Ascending aorta (tissue), 2 donors: ENCODE measurements at regions not wholly inside any gene's neighbourhood (a gene's known extent, or its start where the extent isn't known, plus 50 kb on each side); places are given as distances from the start of the nearest gene placed in this dataset.

Source experiments
- DNase-seq, 2 donors: peaks; one replicate each; pipeline ENCODE4 v3.0.0-alpha.2; 2019; ENCODE audit warnings: low spot score in 2 of 2
- H3K27ac ChIP-seq, 2 donors: fragments of 200-600 bp; sonication (generic); one replicate each; pipeline ENCODE4 v1.5.1; 2016 to 2017; ENCODE audit warnings: mild to moderate bottlenecking in 1 of 2
- H3K27me3 ChIP-seq: fragments of 200-600 bp; sonication (generic); one replicate; pipeline ENCODE4 v1.5.1; 2017
- H3K36me3 ChIP-seq, 2 donors: fragments of 200-600 bp; sonication (generic); one replicate each; pipeline ENCODE4 v1.5.1; 2016
- H3K4me1 ChIP-seq, 2 donors: fragments of 200-600 bp; sonication (generic); one replicate each; pipeline ENCODE4 v1.5.1; 2016 to 2017; ENCODE audit warnings: mild to moderate bottlenecking in 1 of 2
- H3K4me3 ChIP-seq, 2 donors: fragments of 200-600 bp; sonication (generic); one replicate each; pipeline ENCODE4 v1.5.1; 2016 to 2017; ENCODE audit warnings: mild to moderate bottlenecking in 1 of 2
- H3K9me3 ChIP-seq, 2 donors: fragments of 200-600 bp; sonication (generic); one replicate each; pipeline ENCODE4 v1.5.1; 2016
- CTCF ChIP-seq, 3 experiments: fragments of 200-600 bp in 2 of 3; fragments of 450-650 bp in 1 of 3; sonication (generic) in 2 of 3; IDR thresholded peaks; one replicate each; pipeline ENCODE4 v1.5.1; 2016 to 2019; ENCODE audit warnings: antibody characterized with exemption in 3 of 3, mild to moderate bottlenecking in 1 of 3, moderate library complexity in 1 of 3
- intact Hi-C: fragments of 100-400 bp; cut with DNase I; formaldehyde crosslinking; loops from one replicate; pipeline ENCODE4 v1.15.1; 2023

- no peak for DNase-seq
- H3K27me3 ChIP-seq: no peaks in the 10 kb centered on the region
- H3K36me3 ChIP-seq: no peaks in the 10 kb centered on the region
- TF ChIP-seq CTCF (IDR thresholded peaks at IDR 0.05): no peak
- no peak overlapping the region for H3K4me3 ChIP-seq
- no peaks in the 10 kb centered on the region for H3K9me3 ChIP-seq
- intact Hi-C loops: no loop called here
- H3K4me1 ChIP-seq: no peaks in the 10 kb centered on the region
- no peak overlapping the region for H3K27ac ChIP-seq
Measured at GRCh38 chr13:95368998-95369397, 67.7 kb upstream of the ABCC4 start.

- no peak for DNase-seq
- TF ChIP-seq CTCF (IDR thresholded peaks at IDR 0.05): no peak
- Histone ChIP-seq H3K27ac (no peak overlapping the region), H3K27me3 (no peaks in the 10 kb centered on the region), H3K4me1 (peaks cover 0 to 3% of the 10 kb centered on the region in 2 donors), H3K4me3 (no peak overlapping the region), H3K36me3 (no peaks in the 10 kb centered on the region), H3K9me3 (no peaks in the 10 kb centered on the region)
- intact Hi-C loops: no loop called here
Measured at GRCh38 chr13:95375706-95376105, 74.5 kb upstream of the ABCC4 start.

GRCh38 chr13:95378603-95379002 is 77.4 kb upstream of the ABCC4 start:
- intact Hi-C loops: no loop called here
- no peaks in the 10 kb centered on the region for H3K9me3 ChIP-seq
- peaks cover 0 to 3% of the 10 kb centered on the region in 2 donors for H3K4me1 ChIP-seq
- no peak overlapping the region for H3K27ac ChIP-seq
- no peak for TF ChIP-seq CTCF (IDR thresholded peaks at IDR 0.05)
- no peak for DNase-seq
- no peak overlapping the region for H3K4me3 ChIP-seq
- no peaks in the 10 kb centered on the region for H3K36me3 ChIP-seq
- no peaks in the 10 kb centered on the region for H3K27me3 ChIP-seq

GRCh38 chr13:95380468-95381211 is 79.4 kb upstream of the ABCC4 start:
- intact Hi-C loops: loop anchor here (1.0 kb wide), 1 partner anchor 191 kb away; no protein-coding TSS in a partner anchor
- TF ChIP-seq CTCF (IDR thresholded peaks at IDR 0.05): peak; percentile 27 to 78 (median 58)
- Histone ChIP-seq H3K36me3 (no peaks in the 10 kb centered on the region), H3K4me3 (no peak overlapping the region), H3K27ac (no peak overlapping the region), H3K27me3 (no peaks in the 10 kb centered on the region), H3K4me1 (peaks cover 0 to 3% of the 10 kb centered on the region in 2 donors), H3K9me3 (no peaks in the 10 kb centered on the region)
- peak; percentile 13 to 78 for DNase-seq

- Histone ChIP-seq H3K4me3 (no peak overlapping the region), H3K27ac (no peak overlapping the region), H3K4me1 (peaks cover 0 to 3% of the 10 kb centered on the region in 2 donors), H3K36me3 (no peaks in the 10 kb centered on the region), H3K27me3 (no peaks in the 10 kb centered on the region), H3K9me3 (no peaks in the 10 kb centered on the region)
- intact Hi-C loops: no loop called here
- no peak for DNase-seq
- TF ChIP-seq CTCF (IDR thresholded peaks at IDR 0.05): no peak
Measured at GRCh38 chr13:95381212-95381527, 79.9 kb upstream of the ABCC4 start.

GRCh38 chr13:95382411-95382810 is 81.2 kb upstream of the ABCC4 start:
- Histone ChIP-seq H3K36me3 (no peaks in the 10 kb centered on the region), H3K4me3 (no peak overlapping the region), H3K27ac (no peak overlapping the region), H3K4me1 (peaks cover 0 to 3% of the 10 kb centered on the region in 2 donors), H3K27me3 (no peaks in the 10 kb centered on the region), H3K9me3 (no peaks in the 10 kb centered on the region)
- no peak for TF ChIP-seq CTCF (IDR thresholded peaks at IDR 0.05)
- DNase-seq: no peak
- intact Hi-C loops: no loop called here
